Pons (tissue), 1 donor: ENCODE measurements at regions not wholly inside any gene's neighbourhood (a gene's known extent, or its start where the extent isn't known, plus 50 kb on each side); places are given as distances from the start of the nearest gene placed in this dataset.

Experiments
- DNase-seq: peaks from one replicate; pipeline ENCODE4 v3.0.0-alpha.2; 2016; ENCODE audit warnings: low spot score

- no peak for DNase-seq
Observed at GRCh38 chr2:18425210-18425703, 135.2 kb downstream of the RDH14 start.

GRCh38 chr2:18423636-18424035 is 136.8 kb downstream of the RDH14 start:
- DNase-seq: no peak

- DNase-seq: no peak
Observed at GRCh38 chr2:18422432-18423165, 137.9 kb downstream of the RDH14 start.

GRCh38 chr2:18413676-18414396 is 146.6 kb downstream of the RDH14 start:
- peak; percentile 17 for DNase-seq

GRCh38 chr2:18412980-18413675 is 147.3 kb downstream of the RDH14 start:
- no peak for DNase-seq

GRCh38 chr2:18411626-18412025 is 148.8 kb downstream of the RDH14 start:
- no peak for DNase-seq

GRCh38 chr2:18410543-18410942 is 149.9 kb downstream of the RDH14 start:
- no peak for DNase-seq

GRCh38 chr2:18408638-18409037 is 151.8 kb downstream of the RDH14 start:
- no peak for DNase-seq

- no peak for DNase-seq
Observed at GRCh38 chr2:18406219-18406618, 154.2 kb downstream of the RDH14 start.

GRCh38 chr2:18404708-18405107 is 155.7 kb downstream of the RDH14 start:
- DNase-seq: no peak

GRCh38 chr2:18403921-18404522 is 156.4 kb downstream of the RDH14 start:
- DNase-seq: no peak

GRCh38 chr2:18402831-18403230 is 157.6 kb downstream of the RDH14 start:
- no peak for DNase-seq

- no peak for DNase-seq
Observed at GRCh38 chr2:18401471-18401870, 159.0 kb downstream of the RDH14 start.

- DNase-seq: no peak
Observed at GRCh38 chr2:18399601-18400000, 160.9 kb downstream of the RDH14 start.

- DNase-seq: no peak
Observed at GRCh38 chr2:18398833-18399232, 161.6 kb downstream of the RDH14 start.

GRCh38 chr2:18396329-18397010 is 164.0 kb downstream of the RDH14 start:
- DNase-seq: no peak

- DNase-seq: no peak
Observed at GRCh38 chr2:18395555-18395954, 164.9 kb downstream of the RDH14 start.

GRCh38 chr2:18387441-18388206 is 172.8 kb downstream of the RDH14 start:
- peak; percentile 83 for DNase-seq

- DNase-seq: no peak
Observed at GRCh38 chr2:18384242-18384641, 176.2 kb downstream of the RDH14 start.

- DNase-seq: no peak
Observed at GRCh38 chr2:18381386-18381785, 179.1 kb downstream of the RDH14 start.

- DNase-seq: no peak
Observed at GRCh38 chr2:18380321-18380720, 180.1 kb downstream of the RDH14 start.
